HEK293 (cell line): ENCODE measurements at regions not wholly inside any gene's neighbourhood (a gene's known extent, or its start where the extent isn't known, plus 50 kb on each side); places are given as distances from the start of the nearest gene placed in this dataset.

Experiments used
- CTCF ChIA-PET: fragments of 350-600 bp; formaldehyde crosslinking; extraction: SDS; loops from one replicate; lab custom pipeline; 2021; ENCODE audit warnings: antibody characterized with exemption; lab: Yijun Ruan, JAX
- POLR2A ChIA-PET: fragments of 300-600 bp; formaldehyde crosslinking; extraction: SDS; loops from one replicate; lab custom pipeline; 2020; ENCODE audit warnings: antibody characterized with exemption, inconsistent platforms; lab: Yijun Ruan, JAX
- H3K27ac ChIP-seq: fragments of 200-500 bp; sonication (Bioruptor generic); 2 replicates; pipeline ENCODE4 v1.5.1; 2014; ENCODE audit warnings: low read depth, low read length, control low read depth, inconsistent platforms; ENCODE audit errors: extremely low read depth
- H3K36me3 ChIP-seq, 2 experiments: fragments of 200-500 bp in 1 of 2; sonication (Bioruptor generic) in 1 of 2; 1 replicate in 1 of 2; 2 replicates in 1 of 2; pipeline ENCODE4 v1.5.1; 2014 to 2017; ENCODE audit warnings: inconsistent platforms in 2 of 2, low read length in 2 of 2; ENCODE audit not compliant: control insufficient read depth in 2 of 2, insufficient read depth in 1 of 2
- H3K4me1 ChIP-seq: fragments of 200-500 bp; sonication (Bioruptor generic); 2 replicates; pipeline ENCODE4 v1.5.1; 2014; ENCODE audit warnings: mild to moderate bottlenecking, low read length, inconsistent platforms; ENCODE audit not compliant: control insufficient read depth, insufficient read depth
- H3K4me3 ChIP-seq: 2 replicates; pipeline ENCODE4 v1.5.1; 2011; ENCODE audit warnings: low read depth, mild to moderate bottlenecking, control low read depth, low read length, moderate library complexity
- H3K9me3 ChIP-seq: fragments of 200-500 bp; sonication (Bioruptor generic); 2 replicates; pipeline ENCODE4 v1.5.1; 2014; ENCODE audit warnings: low read depth, low read length, inconsistent platforms; ENCODE audit not compliant: control insufficient read depth, insufficient read depth
- HOXD13 ChIP-seq: sonication (generic); formaldehyde crosslinking; IDR thresholded peaks from 2 replicates; pipeline ENCODE4 v1.8.0; 2022; ENCODE audit warnings: missing genetic modification reagents, borderline replicate concordance
- MEIS1 ChIP-seq: sonication (generic); formaldehyde crosslinking; IDR thresholded peaks from 2 replicates; pipeline ENCODE4 v1.8.1; 2022; ENCODE audit warnings: missing genetic modification reagents, mild to moderate bottlenecking, borderline replicate concordance
- MZF1 ChIP-seq: fragments of 450-650 bp; formaldehyde crosslinking; IDR thresholded peaks from 2 replicates; pipeline ENCODE4 v1.5.1; 2017; ENCODE audit warnings: missing biosample characterization, missing genetic modification characterization, borderline replicate concordance
- OVOL3 ChIP-seq: fragments of 450-650 bp; formaldehyde crosslinking; IDR thresholded peaks from 2 replicates; pipeline ENCODE4 v1.5.1; 2016; ENCODE audit warnings: missing biosample characterization, missing genetic modification characterization
- PRDM4 ChIP-seq: fragments of 450-650 bp; formaldehyde crosslinking; IDR thresholded peaks from 2 replicates; pipeline ENCODE4 v1.5.1; 2017; ENCODE audit warnings: missing biosample characterization, missing genetic modification characterization
- SETDB1 ChIP-seq: IDR thresholded peaks from one replicate; pipeline ENCODE4 v1.6.1; 2017; ENCODE audit warnings: mild to moderate bottlenecking, low read length, moderate library complexity, mixed read lengths; ENCODE audit not compliant: insufficient read length
- ZBTB17 ChIP-seq: fragments of 450-650 bp; formaldehyde crosslinking; IDR thresholded peaks from 2 replicates; pipeline ENCODE4 v1.5.1; 2016; ENCODE audit warnings: missing biosample characterization, missing genetic modification characterization
- ZBTB26 ChIP-seq: fragments of 450-650 bp; formaldehyde crosslinking; optimal IDR thresholded peaks from 2 replicates; pipeline ENCODE3; 2016; ENCODE audit warnings: missing biosample characterization, mild to moderate bottlenecking, missing genetic modification characterization
- ZBTB48 ChIP-seq: fragments of 450-650 bp; formaldehyde crosslinking; IDR thresholded peaks from 2 replicates; pipeline ENCODE4 v1.5.1; 2016; ENCODE audit warnings: missing biosample characterization, missing genetic modification characterization
- ZEB2 ChIP-seq: fragments of 450-650 bp; formaldehyde crosslinking; IDR thresholded peaks from 2 replicates; pipeline ENCODE4 v1.5.1; 2016; ENCODE audit warnings: missing biosample characterization, missing genetic modification characterization
- ZFP37 ChIP-seq: fragments of 450-650 bp; formaldehyde crosslinking; IDR thresholded peaks from 2 replicates; pipeline ENCODE4 v1.5.1; 2016; ENCODE audit warnings: missing biosample characterization, missing genetic modification characterization
- ZNF221 ChIP-seq: fragments of 450-650 bp; formaldehyde crosslinking; IDR thresholded peaks from 2 replicates; pipeline ENCODE4 v1.5.1; 2017; ENCODE audit warnings: missing biosample characterization, missing genetic modification characterization, borderline replicate concordance
- ZNF26 ChIP-seq: fragments of 450-650 bp; formaldehyde crosslinking; IDR thresholded peaks from 2 replicates; pipeline ENCODE4 v1.5.1; 2016; ENCODE audit warnings: missing biosample characterization, missing genetic modification characterization
- ZNF302 ChIP-seq: fragments of 450-650 bp; formaldehyde crosslinking; IDR thresholded peaks from 2 replicates; pipeline ENCODE4 v1.5.1; 2016; ENCODE audit warnings: missing biosample characterization, missing genetic modification characterization, low read depth
- ZNF37A ChIP-seq: fragments of 450-650 bp; IDR thresholded peaks from 2 replicates; pipeline ENCODE4 v1.5.1; 2018; ENCODE audit warnings: missing biosample characterization, missing genetic modification characterization
- ZNF404 ChIP-seq: fragments of 450-650 bp; formaldehyde crosslinking; IDR thresholded peaks from 2 replicates; pipeline ENCODE4 v1.5.1; 2017; ENCODE audit warnings: missing biosample characterization, missing genetic modification characterization
- ZNF433 ChIP-seq: fragments of 450-650 bp; formaldehyde crosslinking; IDR thresholded peaks from 2 replicates; pipeline ENCODE4 v1.5.1; 2016; ENCODE audit warnings: missing biosample characterization, missing genetic modification characterization, low read depth
- ZNF560 ChIP-seq: fragments of 450-650 bp; formaldehyde crosslinking; IDR thresholded peaks from 2 replicates; pipeline ENCODE4 v1.5.1; 2017; ENCODE audit warnings: missing biosample characterization, missing genetic modification characterization, borderline replicate concordance
- ZNF707 ChIP-seq: fragments of 450-650 bp; formaldehyde crosslinking; IDR thresholded peaks from 2 replicates; pipeline ENCODE4 v1.5.1; 2016; ENCODE audit warnings: missing biosample characterization, missing genetic modification characterization
- ZNF747 ChIP-seq: fragments of 450-650 bp; formaldehyde crosslinking; IDR thresholded peaks from 2 replicates; pipeline ENCODE4 v1.5.1; 2016; ENCODE audit warnings: missing biosample characterization, missing genetic modification characterization
- ZNF777 ChIP-seq: fragments of 450-650 bp; formaldehyde crosslinking; IDR thresholded peaks from 2 replicates; pipeline ENCODE4 v1.5.1; 2017; ENCODE audit warnings: missing biosample characterization, missing genetic modification characterization, borderline replicate concordance
- ZSCAN4 ChIP-seq: fragments of 450-650 bp; formaldehyde crosslinking; IDR thresholded peaks from 2 replicates; pipeline ENCODE4 v1.5.1; 2017; ENCODE audit warnings: missing biosample characterization, missing genetic modification characterization
- TF ChIP-seq, protein P1 (sequence below): fragments of 450-650 bp; formaldehyde crosslinking; IDR thresholded peaks from 2 replicates; pipeline ENCODE4 v1.5.1; 2017; ENCODE audit warnings: missing biosample characterization, missing genetic modification characterization

DNA sequence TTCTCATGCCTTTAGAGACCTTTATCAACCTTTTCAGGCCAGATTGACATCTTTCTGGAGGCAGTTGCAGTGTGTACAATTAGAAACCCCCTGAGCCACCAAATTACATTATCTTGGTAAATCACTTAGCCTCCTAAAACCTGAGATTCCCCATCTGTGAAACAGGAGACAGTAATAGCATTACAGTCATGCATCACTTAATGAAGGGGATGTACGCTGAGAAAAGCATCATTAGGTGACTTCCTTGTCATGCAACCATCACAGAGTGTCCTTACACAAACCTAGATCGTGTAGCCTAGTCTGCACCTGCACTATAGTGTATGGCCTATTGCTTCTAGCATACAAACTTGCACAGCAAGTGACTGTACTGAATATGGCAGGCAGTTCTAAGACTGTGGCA, 400.8 kb upstream of the CNTN3 start:
- Histone ChIP-seq H3K4me3 (no peak overlapping the region), H3K27ac (no peak overlapping the region), H3K9me3 (no peaks in the 10 kb centered on the region), H3K4me1 (no peaks in the 10 kb centered on the region), H3K36me3 (no peaks in the 10 kb centered on the region)
- CTCF ChIA-PET, result no interaction called here
- TF ChIP-seq HOXD13, result no peak
- TF ChIP-seq ZNF433 (tag by site-specific recombination), result no peak
- no peak for TF ChIP-seq ZNF777
- TF ChIP-seq MZF1 (tag by site-specific recombination), result no peak
- POLR2A ChIA-PET, result no interaction called here

GRCh38 chr3:75035146-75035545, 420.7 kb upstream of the CNTN3 start:
- H3K36me3 ChIP-seq, result no peaks in the 10 kb centered on the region
- H3K4me3 ChIP-seq, result no peak overlapping the region
- TF ChIP-seq ZNF747 (tag by site-specific recombination) (no peak), ZNF560 (no peak), ZNF26 (tag by site-specific recombination) (no peak), SETDB1 (no peak), MEIS1 (no peak), ZBTB48 (tag by site-specific recombination) (no peak), OVOL3 (tag by site-specific recombination) (no peak), ZNF433 (tag by site-specific recombination) (no peak), ZEB2 (tag by site-specific recombination) (no peak), ZBTB26 (tag by site-specific recombination) (no peak), ZNF37A (tag by site-specific recombination) (no peak), ZNF221 (tag by site-specific recombination) (no peak), ZBTB17 (tag by site-specific recombination) (no peak), ZNF302 (tag by site-specific recombination) (no peak), PRDM4 (tag by site-specific recombination) (no peak)
- no peaks in the 10 kb centered on the region for H3K9me3 ChIP-seq
- H3K27ac ChIP-seq, result no peak overlapping the region
- ChIA-PET CTCF (no interaction called here), POLR2A (no interaction called here)
- no peaks in the 10 kb centered on the region for H3K4me1 ChIP-seq

GRCh38 chr3:75042941-75043340, 428.5 kb upstream of the CNTN3 start:
- H3K4me1 ChIP-seq, result no peaks in the 10 kb centered on the region
- no peaks in the 10 kb centered on the region for H3K9me3 ChIP-seq
- H3K36me3 ChIP-seq, result no peaks in the 10 kb centered on the region
- POLR2A ChIA-PET, result no interaction called here
- no peak overlapping the region for H3K4me3 ChIP-seq
- CTCF ChIA-PET, result no interaction called here
- no peak overlapping the region for H3K27ac ChIP-seq
- TF ChIP-seq, protein P1, sequence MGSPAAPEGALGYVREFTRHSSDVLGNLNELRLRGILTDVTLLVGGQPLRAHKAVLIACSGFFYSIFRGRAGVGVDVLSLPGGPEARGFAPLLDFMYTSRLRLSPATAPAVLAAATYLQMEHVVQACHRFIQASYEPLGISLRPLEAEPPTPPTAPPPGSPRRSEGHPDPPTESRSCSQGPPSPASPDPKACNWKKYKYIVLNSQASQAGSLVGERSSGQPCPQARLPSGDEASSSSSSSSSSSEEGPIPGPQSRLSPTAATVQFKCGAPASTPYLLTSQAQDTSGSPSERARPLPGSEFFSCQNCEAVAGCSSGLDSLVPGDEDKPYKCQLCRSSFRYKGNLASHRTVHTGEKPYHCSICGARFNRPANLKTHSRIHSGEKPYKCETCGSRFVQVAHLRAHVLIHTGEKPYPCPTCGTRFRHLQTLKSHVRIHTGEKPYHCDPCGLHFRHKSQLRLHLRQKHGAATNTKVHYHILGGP, result no peak
- TF ChIP-seq ZSCAN4 (tag by site-specific recombination) (no peak), ZNF404 (tag by site-specific recombination) (no peak), PRDM4 (tag by site-specific recombination) (no peak), ZNF777 (no peak), ZNF707 (tag by site-specific recombination) (no peak), ZFP37 (no peak)
